Thymus (tissue), 11 donors: ENCODE measurements at regions not wholly inside any gene's neighbourhood (a gene's known extent, or its start where the extent isn't known, plus 50 kb on each side); places are given as distances from the start of the nearest gene placed in this dataset.

Experiments
- DNase-seq, 9 donors: peaks; one replicate each; pipeline ENCODE4 v3.0.0-alpha.2; 2013; ENCODE audit warnings: low spot score in 9 of 9, low read depth in 6 of 9, missing footprints in 1 of 9
- H3K27ac ChIP-seq, 2 donors: one replicate each; pipeline ENCODE4 v1.5.1; 2013; ENCODE audit warnings: control low read depth in 1 of 2, low read depth in 1 of 2, low read length in 1 of 2, mild to moderate bottlenecking in 1 of 2, moderate library complexity in 1 of 2
- H3K27me3 ChIP-seq, 2 donors: one replicate each; pipeline ENCODE4 v1.5.1; 2013; ENCODE audit warnings: low read length in 1 of 2; ENCODE audit not compliant: control insufficient read depth in 2 of 2, insufficient read depth in 1 of 2
- H3K36me3 ChIP-seq, 2 donors: one replicate each; pipeline ENCODE4 v1.5.1; 2013; ENCODE audit warnings: low read length in 1 of 2, mild to moderate bottlenecking in 1 of 2, moderate library complexity in 1 of 2; ENCODE audit not compliant: control insufficient read depth in 2 of 2, insufficient read depth in 2 of 2
- H3K4me1 ChIP-seq, 2 donors: one replicate each; pipeline ENCODE4 v1.5.1; 2013; ENCODE audit warnings: low read length in 2 of 2; ENCODE audit not compliant: control insufficient read depth in 2 of 2, insufficient read depth in 2 of 2
- H3K4me3 ChIP-seq, 2 donors: one replicate each; pipeline ENCODE4 v1.5.1; 2013; ENCODE audit warnings: low read length in 2 of 2, control low read depth in 1 of 2, mild to moderate bottlenecking in 1 of 2
- H3K9me3 ChIP-seq, 2 donors: one replicate each; pipeline ENCODE4 v1.5.1; 2013; ENCODE audit warnings: low read length in 1 of 2, mild to moderate bottlenecking in 1 of 2; ENCODE audit not compliant: control insufficient read depth in 2 of 2, insufficient read depth in 1 of 2
- WGBS: extraction: QIAGEN DNeasy Blood & Tissue Kit; methylation state at CpG from one replicate; pipeline ENCODE4 v1.1.7; 2013; 5-methylcytosine and 5-hydroxymethylcytosine counted together
- donor health status: healthy.

GRCh38 chr3:120506828-120507774 is 56.3 kb upstream of the FSTL1 start:
- Histone ChIP-seq H3K27me3 (no peaks in the 10 kb centered on the region), H3K27ac (no peak overlapping the region), H3K4me1 (no peaks in the 10 kb centered on the region), H3K9me3 (no peaks in the 10 kb centered on the region), H3K36me3 (no peaks in the 10 kb centered on the region), H3K4me3 (no peak overlapping the region)
- peak in 6 of 9 donors; percentile 6 to 49 (median 12) for DNase-seq
- 57% methylated on average over 10 of the region's 10 CpGs for WGBS

DNA sequence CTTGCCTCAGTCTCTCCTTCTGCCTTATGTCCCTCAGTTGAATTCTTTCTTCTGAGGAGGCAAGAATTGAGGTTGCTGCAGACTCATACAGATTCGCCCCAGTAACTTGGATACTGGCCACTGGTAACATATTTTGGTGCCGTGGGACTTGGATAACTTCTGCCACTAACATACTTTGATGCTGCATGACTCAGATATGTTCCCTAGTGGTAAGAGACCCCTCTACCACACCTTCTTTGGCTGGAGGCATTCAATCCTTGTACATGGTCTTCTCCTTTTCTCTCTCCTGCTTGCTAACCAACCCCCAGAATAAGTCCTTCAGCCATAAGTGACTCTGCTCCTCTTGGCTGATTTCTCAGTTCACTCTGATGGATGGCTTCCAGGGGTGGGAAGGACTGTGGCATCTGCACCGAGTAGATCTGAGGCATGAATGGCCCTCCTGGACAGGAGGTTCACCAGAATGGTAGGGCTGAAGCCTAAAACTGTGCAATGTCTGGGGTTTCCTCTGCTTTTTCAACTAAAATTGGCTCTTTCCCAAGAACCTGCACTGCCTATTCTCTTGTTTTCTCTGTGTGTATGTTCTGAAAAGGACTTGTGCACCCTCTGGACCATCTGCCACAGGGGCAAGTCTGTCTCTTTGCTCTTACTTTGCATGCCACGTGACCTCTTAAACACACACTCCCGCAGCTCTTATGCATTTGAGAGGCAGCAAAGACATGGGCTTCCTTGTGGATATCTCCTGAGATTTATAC is 55.5 kb upstream of the FSTL1 start:
- H3K4me3 ChIP-seq, result no peak overlapping the region
- no peaks in the 10 kb centered on the region for H3K4me1 ChIP-seq
- DNase-seq, result no peak
- WGBS, result 86% methylated on average over 5 of the region's 5 CpGs
- H3K27me3 ChIP-seq, result no peaks in the 10 kb centered on the region
- no peaks in the 10 kb centered on the region for H3K36me3 ChIP-seq
- no peak overlapping the region for H3K27ac ChIP-seq
- no peaks in the 10 kb centered on the region for H3K9me3 ChIP-seq

- Histone ChIP-seq H3K27ac (no peak overlapping the region), H3K27me3 (no peaks in the 10 kb centered on the region), H3K4me1 (no peaks in the 10 kb centered on the region), H3K9me3 (no peaks in the 10 kb centered on the region), H3K4me3 (no peak overlapping the region), H3K36me3 (no peaks in the 10 kb centered on the region)
- 93% methylated on average over 5 of the region's 5 CpGs for WGBS
- no peak for DNase-seq
Observed at GRCh38 chr3:120503727-120504616, 53.2 kb upstream of the FSTL1 start.

- WGBS, result 98% methylated on average over 8 of the region's 8 CpGs
- no peaks in the 10 kb centered on the region for H3K4me1 ChIP-seq
Observed at GRCh38 chr3:120502116-120502515, 51.3 kb upstream of the FSTL1 start.

More at GRCh38 chr3:120502116-120502515, 51.3 kb upstream of the FSTL1 start:
- no peak overlapping the region for H3K27ac ChIP-seq
- DNase-seq, result no peak
- H3K27me3 ChIP-seq, result no peaks in the 10 kb centered on the region
- no peak overlapping the region for H3K4me3 ChIP-seq
- H3K9me3 ChIP-seq, result no peaks in the 10 kb centered on the region
- H3K36me3 ChIP-seq, result no peaks in the 10 kb centered on the region
